ENCODE measurements at regions not wholly inside any gene's neighbourhood (a gene's known extent, or its start where the extent isn't known, plus 50 kb on each side); places are given as distances from the start of the nearest gene placed in this dataset.
A peak's percentile ranks its signal among the peaks of the same experiment; 100 is the strongest.

DNA sequence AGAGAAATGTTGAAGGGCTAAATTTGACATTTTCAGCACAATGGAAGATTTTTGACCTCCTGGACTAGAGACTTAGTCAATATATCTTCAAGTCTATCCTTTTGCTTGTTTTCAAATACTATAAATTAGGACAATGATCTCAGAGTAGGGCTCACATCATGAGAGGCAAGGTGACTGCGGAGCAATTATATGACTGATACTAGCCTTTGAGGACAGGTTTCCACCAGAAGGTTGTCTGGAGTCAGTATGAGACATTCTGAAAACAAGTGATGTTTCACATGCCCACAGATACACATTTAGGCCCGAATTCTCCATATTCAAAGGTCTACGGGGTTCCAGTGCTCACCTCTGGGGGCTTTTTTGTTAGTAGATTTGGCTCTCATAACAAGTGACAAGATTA lies 142.3 kb upstream of the SAMSN1 start:
- Histone ChIP-seq H3K27me3 (no peaks in the 10 kb centered on the region), H3K4me3 (no peak overlapping the region), H3K27ac (no peak overlapping the region), H3K4me1 (no peaks in the 10 kb centered on the region), H3K36me3 (no peaks in the 10 kb centered on the region), H3K9me3 (no peaks in the 10 kb centered on the region)
- TF ChIP-seq EP300 (IDR thresholded peaks at IDR 0.05), result no peak
- TF ChIP-seq, protein P1, sequence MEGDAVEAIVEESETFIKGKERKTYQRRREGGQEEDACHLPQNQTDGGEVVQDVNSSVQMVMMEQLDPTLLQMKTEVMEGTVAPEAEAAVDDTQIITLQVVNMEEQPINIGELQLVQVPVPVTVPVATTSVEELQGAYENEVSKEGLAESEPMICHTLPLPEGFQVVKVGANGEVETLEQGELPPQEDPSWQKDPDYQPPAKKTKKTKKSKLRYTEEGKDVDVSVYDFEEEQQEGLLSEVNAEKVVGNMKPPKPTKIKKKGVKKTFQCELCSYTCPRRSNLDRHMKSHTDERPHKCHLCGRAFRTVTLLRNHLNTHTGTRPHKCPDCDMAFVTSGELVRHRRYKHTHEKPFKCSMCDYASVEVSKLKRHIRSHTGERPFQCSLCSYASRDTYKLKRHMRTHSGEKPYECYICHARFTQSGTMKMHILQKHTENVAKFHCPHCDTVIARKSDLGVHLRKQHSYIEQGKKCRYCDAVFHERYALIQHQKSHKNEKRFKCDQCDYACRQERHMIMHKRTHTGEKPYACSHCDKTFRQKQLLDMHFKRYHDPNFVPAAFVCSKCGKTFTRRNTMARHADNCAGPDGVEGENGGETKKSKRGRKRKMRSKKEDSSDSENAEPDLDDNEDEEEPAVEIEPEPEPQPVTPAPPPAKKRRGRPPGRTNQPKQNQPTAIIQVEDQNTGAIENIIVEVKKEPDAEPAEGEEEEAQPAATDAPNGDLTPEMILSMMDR (IDR thresholded peaks at IDR 0.05), result no peak
- TF ChIP-seq POLR2A (IDR thresholded peaks at IDR 0.05), result no peak
- no peak for TF ChIP-seq POLR2AphosphoS5 (IDR thresholded peaks at IDR 0.05)
- no peak for ATAC-seq
- 83% methylated on average over 3 of the region's 3 CpGs; no CpG with 5 or more reads in 1 of the 2 donors for WGBS, 2 donors (ENCODE audit: low coverage in 1 of 2)

DNA sequence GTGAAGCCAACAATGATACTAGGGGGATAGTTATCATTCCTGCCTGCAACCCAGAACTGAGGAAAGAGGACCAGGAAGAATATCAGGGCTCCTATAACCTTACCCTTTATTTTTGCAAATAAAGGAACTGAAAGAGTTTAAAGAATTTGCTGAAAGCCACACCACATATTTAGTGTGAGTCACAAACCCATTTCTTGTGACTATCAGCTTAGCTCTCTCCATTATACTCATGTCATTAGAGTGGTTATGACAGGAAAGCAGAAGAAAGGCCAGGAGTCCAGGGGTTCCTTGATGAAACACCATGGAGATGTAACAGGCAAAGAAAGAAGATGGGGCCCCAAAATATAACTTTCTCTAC lies 141.1 kb upstream of the SAMSN1 start:
- Histone ChIP-seq H3K4me3 (no peak overlapping the region), H3K4me1 (no peaks in the 10 kb centered on the region), H3K27ac (no peak overlapping the region), H3K27me3 (no peaks in the 10 kb centered on the region), H3K9me3 (no peaks in the 10 kb centered on the region), H3K36me3 (no peaks in the 10 kb centered on the region)
- peak; percentile 34 for ATAC-seq
- TF ChIP-seq, protein P1 (IDR thresholded peaks at IDR 0.05), result no peak
- no peak for TF ChIP-seq EP300 (IDR thresholded peaks at IDR 0.05)
- no peak for TF ChIP-seq POLR2A (IDR thresholded peaks at IDR 0.05)
- no peak for TF ChIP-seq POLR2AphosphoS5 (IDR thresholded peaks at IDR 0.05)

DNA sequence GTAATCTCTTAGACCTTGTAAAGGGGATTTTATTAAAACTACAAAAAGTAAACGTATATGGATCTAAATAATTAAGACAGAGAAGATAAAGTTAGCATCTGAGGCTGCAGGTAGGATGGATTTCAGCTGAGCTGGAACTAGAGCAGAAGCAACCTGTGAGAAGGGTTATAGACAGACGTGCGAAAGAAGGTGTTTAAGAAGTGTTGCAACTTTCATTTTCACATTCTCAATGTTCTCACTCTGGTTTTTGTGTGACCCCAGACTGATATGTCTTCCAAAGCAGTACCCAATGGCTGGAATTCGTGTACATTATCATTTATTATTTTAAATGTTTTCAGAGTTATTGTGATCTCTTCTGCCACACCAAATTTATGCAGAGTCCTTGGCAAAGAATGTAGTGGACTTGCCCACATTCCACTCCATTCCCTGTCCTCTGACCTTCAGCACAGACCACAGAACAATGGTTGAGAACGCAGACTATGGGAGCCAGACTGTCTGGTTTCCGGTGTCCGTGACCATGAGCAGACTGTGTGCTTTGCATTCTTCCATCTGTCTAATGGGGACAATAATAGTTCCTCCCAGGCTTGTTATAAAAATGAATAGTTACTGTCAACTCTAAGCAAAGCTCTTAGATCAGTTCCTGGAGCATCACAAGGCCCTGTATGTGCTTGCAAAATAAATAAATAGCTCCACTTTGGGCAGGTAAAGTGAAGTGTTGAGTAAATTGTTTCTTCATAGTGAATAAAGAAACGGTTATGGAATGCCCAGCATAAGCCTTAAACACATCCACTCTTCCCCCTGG lies 140.6 kb upstream of the SAMSN1 start:
- Histone ChIP-seq H3K4me3 (no peak overlapping the region), H3K4me1 (no peaks in the 10 kb centered on the region), H3K36me3 (no peaks in the 10 kb centered on the region), H3K9me3 (no peaks in the 10 kb centered on the region), H3K27me3 (no peaks in the 10 kb centered on the region), H3K27ac (no peak overlapping the region)
- ATAC-seq, result no peak
- 61 to 73% methylated on average over 8 of the region's 8 CpGs for WGBS, 2 donors (ENCODE audit: low coverage in 1 of 2)
- TF ChIP-seq POLR2AphosphoS5 (IDR thresholded peaks at IDR 0.05) (no peak), POLR2A (IDR thresholded peaks at IDR 0.05) (no peak), EP300 (IDR thresholded peaks at IDR 0.05) (no peak)
- TF ChIP-seq, protein P1 (IDR thresholded peaks at IDR 0.05), result no peak

DNA sequence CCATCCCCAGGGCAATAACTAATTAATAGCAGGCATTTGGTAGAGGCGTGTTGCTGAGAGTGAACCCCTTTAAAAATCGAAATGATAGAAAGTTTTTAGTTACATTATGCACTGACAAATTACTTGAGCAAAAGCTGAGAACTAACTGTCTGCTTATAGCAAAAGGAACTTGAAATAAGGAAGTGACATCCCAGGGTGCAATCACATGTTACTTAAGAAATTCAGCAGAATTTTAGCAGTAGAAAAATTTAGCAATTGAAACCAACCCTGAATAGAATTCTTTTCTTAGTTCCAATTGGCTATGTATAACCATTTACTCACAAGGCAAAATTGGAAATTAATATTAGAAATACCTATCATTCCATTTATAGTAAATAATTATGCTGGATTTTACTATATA lies 139.5 kb upstream of the SAMSN1 start:
- WGBS, 2 donors (ENCODE audit: low coverage in 1 of 2), result 56 to 90% methylated on average over 2 of the region's 2 CpGs
- H3K36me3 ChIP-seq, result no peaks in the 10 kb centered on the region
- no peaks in the 10 kb centered on the region for H3K9me3 ChIP-seq
- H3K4me1 ChIP-seq, result no peaks in the 10 kb centered on the region
- H3K27ac ChIP-seq, result no peak overlapping the region
- no peak for ATAC-seq
- no peaks in the 10 kb centered on the region for H3K27me3 ChIP-seq
- TF ChIP-seq EP300 (IDR thresholded peaks at IDR 0.05) (no peak), POLR2A (IDR thresholded peaks at IDR 0.05) (no peak), POLR2AphosphoS5 (IDR thresholded peaks at IDR 0.05) (no peak)
- TF ChIP-seq, protein P1 (IDR thresholded peaks at IDR 0.05), result no peak
- H3K4me3 ChIP-seq, result no peak overlapping the region

DNA sequence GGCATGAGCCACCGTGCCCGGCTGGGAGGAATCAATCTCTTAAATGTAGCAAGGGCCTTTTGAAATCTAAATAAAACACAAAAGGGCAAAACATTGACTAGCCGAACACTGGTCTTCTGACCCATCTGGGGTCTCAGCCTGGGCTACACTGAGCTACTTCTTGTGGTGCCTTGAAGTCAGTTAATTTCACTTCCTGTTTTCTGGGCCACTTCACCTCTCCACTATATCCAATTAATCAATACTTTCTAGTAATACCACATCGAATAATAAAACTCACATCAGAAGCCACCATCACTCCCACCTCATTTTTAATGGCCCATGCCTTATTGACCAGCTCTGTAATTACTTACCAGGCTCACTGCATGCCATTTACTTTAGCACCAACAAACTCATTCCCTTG lies 138.0 kb upstream of the SAMSN1 start:
- WGBS, 2 donors (ENCODE audit: low coverage in 1 of 2), result 79 to 88% methylated on average over 3 to 4 of the region's 4 CpGs
- Histone ChIP-seq H3K4me3 (no peak overlapping the region), H3K27me3 (no peaks in the 10 kb centered on the region), H3K9me3 (no peaks in the 10 kb centered on the region), H3K27ac (no peak overlapping the region), H3K36me3 (no peaks in the 10 kb centered on the region), H3K4me1 (no peaks in the 10 kb centered on the region)
- ATAC-seq, result no peak
- TF ChIP-seq POLR2A (IDR thresholded peaks at IDR 0.05) (no peak), EP300 (IDR thresholded peaks at IDR 0.05) (no peak), POLR2AphosphoS5 (IDR thresholded peaks at IDR 0.05) (no peak)
- TF ChIP-seq, protein P1 (IDR thresholded peaks at IDR 0.05), result no peak
